Activated naive CD8-positive, alpha-beta T cell (primary cell): ENCODE measurements at regions not wholly inside any gene's neighbourhood (a gene's known extent, or its start where the extent isn't known, plus 50 kb on each side); places are given as distances from the start of the nearest gene placed in this dataset.

Experiments used
- H3K27ac Mint-ChIP-seq: one replicate; pipeline ENCODE4 v1.8.0; 2021; ENCODE audit warnings: mixed read lengths
- H3K27me3 Mint-ChIP-seq: one replicate; pipeline ENCODE4 v1.8.0; 2021; ENCODE audit warnings: mixed read lengths
- H3K36me3 Mint-ChIP-seq: one replicate; pipeline ENCODE4 v1.8.0; 2021; ENCODE audit warnings: mixed read lengths
- H3K4me1 Mint-ChIP-seq: one replicate; pipeline ENCODE4 v1.8.0; 2021; ENCODE audit warnings: low read depth, mixed read lengths
- H3K4me3 Mint-ChIP-seq: one replicate; pipeline ENCODE4 v1.8.0; 2021; ENCODE audit warnings: mild to moderate bottlenecking, mixed read lengths
- H3K9me3 Mint-ChIP-seq: one replicate; pipeline ENCODE4 v1.8.0; 2021; ENCODE audit warnings: low read depth, mixed read lengths

GRCh38 chr5:4440536-4440935 is 699.6 kb upstream of the ADAMTS16 start:
- Mint-ChIP-seq H3K27me3 (no peaks in the 10 kb centered on the region), H3K36me3 (no peaks in the 10 kb centered on the region), H3K9me3 (peaks cover 32% of the 10 kb centered on the region), H3K27ac (no peak overlapping the region), H3K4me1 (no peaks in the 10 kb centered on the region), H3K4me3 (no peak overlapping the region)

DNA sequence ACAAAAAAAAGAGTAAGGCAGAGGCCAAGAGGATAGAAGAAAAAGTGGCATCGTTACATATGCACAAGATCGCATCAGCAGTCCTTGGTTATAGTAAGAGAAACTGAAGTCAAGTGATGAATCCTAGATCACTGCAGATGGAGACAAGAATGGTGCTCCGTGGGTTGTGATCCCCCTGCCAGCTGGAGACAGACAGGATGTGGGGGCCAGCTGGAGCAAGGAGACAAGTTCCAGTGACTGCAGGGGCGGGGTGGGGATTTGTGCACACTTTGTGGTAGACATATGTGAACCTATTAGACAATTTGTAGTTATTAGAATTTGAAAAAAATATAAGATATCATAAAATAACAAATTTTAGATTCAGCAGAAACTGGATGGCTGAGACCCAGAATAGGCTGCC is 697.9 kb upstream of the ADAMTS16 start:
- Mint-ChIP-seq H3K27me3 (no peaks in the 10 kb centered on the region), H3K36me3 (peaks cover 4% of the 10 kb centered on the region), H3K4me3 (no peak overlapping the region), H3K9me3 (peaks cover 36% of the 10 kb centered on the region), H3K27ac (no peak overlapping the region), H3K4me1 (no peaks in the 10 kb centered on the region)

GRCh38 chr5:4447657-4448056 is 692.5 kb upstream of the ADAMTS16 start:
- H3K4me3 Mint-ChIP-seq = no peak overlapping the region
- no peaks in the 10 kb centered on the region for H3K4me1 Mint-ChIP-seq
- H3K9me3 Mint-ChIP-seq = peaks cover 22% of the 10 kb centered on the region
- no peak overlapping the region for H3K27ac Mint-ChIP-seq
- H3K27me3 Mint-ChIP-seq = no peaks in the 10 kb centered on the region
- peaks cover 4% of the 10 kb centered on the region for H3K36me3 Mint-ChIP-seq

DNA sequence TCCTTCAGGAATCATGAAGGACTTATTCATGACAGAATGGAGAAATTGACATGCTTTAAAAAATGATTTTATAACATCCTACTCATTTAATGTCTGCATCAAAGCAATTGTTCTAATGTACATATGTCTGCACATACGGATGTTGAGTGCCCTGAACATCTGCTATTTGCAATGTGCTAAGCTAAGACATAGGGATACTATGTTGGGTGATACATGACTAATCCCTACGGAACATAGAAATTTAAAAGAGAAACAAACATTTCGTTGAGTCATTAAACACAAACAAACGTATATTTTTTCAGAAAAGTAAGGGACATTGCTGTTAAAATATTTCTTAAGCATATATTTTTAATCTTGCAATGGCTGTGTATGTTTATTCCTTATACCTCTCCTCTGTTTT is 686.5 kb upstream of the ADAMTS16 start:
- Mint-ChIP-seq H3K27ac (no peak overlapping the region), H3K36me3 (no peaks in the 10 kb centered on the region), H3K9me3 (peaks cover 5% of the 10 kb centered on the region), H3K4me1 (no peaks in the 10 kb centered on the region), H3K27me3 (no peaks in the 10 kb centered on the region), H3K4me3 (no peak overlapping the region)

- no peaks in the 10 kb centered on the region for H3K36me3 Mint-ChIP-seq
- no peak overlapping the region for H3K27ac Mint-ChIP-seq
- H3K4me3 Mint-ChIP-seq = no peak overlapping the region
- no peaks in the 10 kb centered on the region for H3K4me1 Mint-ChIP-seq
- H3K9me3 Mint-ChIP-seq = peaks cover 15% of the 10 kb centered on the region
- no peaks in the 10 kb centered on the region for H3K27me3 Mint-ChIP-seq
Measured at GRCh38 chr5:4479426-4479825, 660.7 kb upstream of the ADAMTS16 start.

GRCh38 chr5:4480528-4481349 is 659.4 kb upstream of the ADAMTS16 start:
- Mint-ChIP-seq H3K36me3 (no peaks in the 10 kb centered on the region), H3K27me3 (no peaks in the 10 kb centered on the region), H3K4me1 (no peaks in the 10 kb centered on the region), H3K4me3 (no peak overlapping the region), H3K27ac (no peak overlapping the region), H3K9me3 (peaks cover 15% of the 10 kb centered on the region)

DNA sequence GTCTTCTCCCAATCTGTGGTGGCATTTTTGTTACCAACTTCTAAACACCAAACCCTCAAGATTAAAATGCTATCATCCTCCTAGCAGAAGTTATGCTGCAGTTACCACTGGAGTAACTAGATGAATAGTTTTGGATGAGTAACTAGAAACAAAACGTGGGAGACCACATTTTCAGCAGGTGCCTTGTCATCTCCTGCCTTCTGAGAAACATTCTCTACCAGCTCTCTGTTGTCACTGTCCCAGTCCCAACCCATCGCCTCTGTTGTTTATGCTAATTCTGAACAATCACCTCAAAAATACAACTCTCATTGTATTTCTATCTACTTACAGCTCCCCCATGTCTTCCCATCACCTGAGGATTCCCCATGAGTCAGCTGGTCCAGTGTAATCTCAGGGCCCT is 652.5 kb upstream of the ADAMTS16 start:
- H3K9me3 Mint-ChIP-seq = peaks cover 11% of the 10 kb centered on the region
- H3K4me3 Mint-ChIP-seq = no peak overlapping the region
- H3K36me3 Mint-ChIP-seq = no peaks in the 10 kb centered on the region
- H3K27me3 Mint-ChIP-seq = no peaks in the 10 kb centered on the region
- no peak overlapping the region for H3K27ac Mint-ChIP-seq
- no peaks in the 10 kb centered on the region for H3K4me1 Mint-ChIP-seq

GRCh38 chr5:4511996-4512656 is 628.0 kb upstream of the ADAMTS16 start:
- Mint-ChIP-seq H3K4me3 (no peak overlapping the region), H3K27me3 (no peaks in the 10 kb centered on the region), H3K27ac (no peak overlapping the region), H3K36me3 (no peaks in the 10 kb centered on the region), H3K9me3 (no peaks in the 10 kb centered on the region), H3K4me1 (no peaks in the 10 kb centered on the region)

DNA sequence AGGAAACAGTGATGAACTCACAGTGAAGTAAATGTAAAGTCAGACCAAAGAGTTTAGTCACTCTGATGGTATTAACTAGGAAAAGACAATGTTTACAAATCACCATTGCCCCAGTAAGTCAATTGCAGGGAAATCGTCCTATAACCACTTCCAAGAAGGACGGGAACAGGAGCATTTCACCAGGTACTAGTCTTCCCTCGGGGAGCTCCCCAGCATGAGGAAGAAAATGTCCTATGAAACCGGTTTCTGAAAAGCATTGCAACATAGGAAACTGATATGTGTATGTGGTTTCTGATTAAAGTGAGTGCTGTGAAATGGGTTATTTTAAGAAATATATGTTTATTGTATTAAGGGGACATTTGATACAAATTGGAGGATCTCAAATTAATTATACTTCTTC is 626.7 kb upstream of the ADAMTS16 start:
- H3K4me3 Mint-ChIP-seq = no peak overlapping the region
- no peaks in the 10 kb centered on the region for H3K4me1 Mint-ChIP-seq
- no peaks in the 10 kb centered on the region for H3K27me3 Mint-ChIP-seq
- no peaks in the 10 kb centered on the region for H3K9me3 Mint-ChIP-seq
- H3K27ac Mint-ChIP-seq = no peak overlapping the region
- no peaks in the 10 kb centered on the region for H3K36me3 Mint-ChIP-seq

DNA sequence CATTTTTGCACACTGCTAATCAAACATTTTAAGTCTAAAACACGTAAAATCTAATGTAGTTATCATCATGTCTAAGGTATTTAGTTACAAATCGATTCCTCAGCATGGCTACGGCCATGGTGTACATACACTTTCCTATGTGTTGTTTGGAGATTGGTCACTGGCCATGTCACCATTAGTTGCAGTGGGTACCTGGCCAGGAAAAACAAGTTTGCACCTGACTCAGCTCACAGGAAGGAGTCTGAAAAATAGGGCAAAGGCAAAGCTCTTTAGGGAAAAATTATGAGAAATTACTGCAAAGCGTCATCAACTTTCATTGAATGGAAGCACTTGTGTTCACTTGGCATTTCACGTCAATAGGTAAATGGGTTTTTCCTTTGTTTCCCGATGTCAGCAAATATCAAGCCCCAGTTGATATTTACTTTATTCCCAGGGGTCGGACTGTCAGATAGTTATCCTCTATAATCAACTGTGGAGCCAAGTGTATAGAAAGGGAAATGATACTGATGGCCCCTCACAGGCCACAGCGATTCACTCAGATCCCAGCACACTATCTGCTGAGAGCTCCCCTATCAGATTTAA is 626.0 kb upstream of the ADAMTS16 start:
- H3K4me1 Mint-ChIP-seq = no peaks in the 10 kb centered on the region
- H3K4me3 Mint-ChIP-seq = no peak overlapping the region
- H3K9me3 Mint-ChIP-seq = no peaks in the 10 kb centered on the region
- H3K36me3 Mint-ChIP-seq = no peaks in the 10 kb centered on the region
- no peaks in the 10 kb centered on the region for H3K27me3 Mint-ChIP-seq
- H3K27ac Mint-ChIP-seq = no peak overlapping the region

DNA sequence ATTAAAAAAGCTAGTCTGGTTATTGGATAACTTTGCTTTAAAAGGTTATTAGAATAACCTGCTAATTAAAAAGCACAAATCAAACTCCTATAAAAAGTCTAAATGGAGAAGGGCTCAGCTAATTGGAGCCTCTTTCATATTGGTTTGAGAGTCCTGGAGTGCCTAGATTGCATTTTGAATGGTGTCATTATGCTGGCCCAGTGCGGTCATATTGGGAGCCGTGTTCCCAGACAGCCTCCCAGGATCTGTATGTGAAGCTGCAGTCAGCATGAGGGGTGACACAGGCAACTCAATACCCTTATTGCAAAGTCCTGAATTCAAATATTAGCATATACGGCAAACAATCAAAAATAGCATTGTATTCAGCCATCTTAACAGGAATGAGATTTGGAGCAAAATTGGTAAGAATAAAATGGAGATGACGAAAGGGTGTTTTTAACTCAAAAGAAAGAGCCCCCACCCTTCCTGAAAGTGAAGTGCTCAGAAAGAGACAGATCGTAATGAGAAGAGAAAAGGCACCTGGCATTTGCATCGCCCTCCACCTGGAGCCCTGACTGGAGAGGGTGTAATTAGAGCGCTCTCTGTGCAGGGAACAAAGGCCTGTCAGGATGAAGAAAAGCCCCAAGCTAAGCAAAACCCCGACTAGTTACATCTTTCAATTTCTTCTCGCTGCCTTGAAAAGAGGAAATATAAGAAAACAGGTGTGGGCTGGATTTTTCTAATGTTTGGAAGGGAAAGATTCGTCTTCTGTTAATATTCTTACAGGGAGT is 621.0 kb upstream of the ADAMTS16 start:
- H3K9me3 Mint-ChIP-seq = peaks cover 13% of the 10 kb centered on the region
- no peaks in the 10 kb centered on the region for H3K36me3 Mint-ChIP-seq
- H3K4me3 Mint-ChIP-seq = no peak overlapping the region
- H3K4me1 Mint-ChIP-seq = no peaks in the 10 kb centered on the region
- no peak overlapping the region for H3K27ac Mint-ChIP-seq
- H3K27me3 Mint-ChIP-seq = no peaks in the 10 kb centered on the region

DNA sequence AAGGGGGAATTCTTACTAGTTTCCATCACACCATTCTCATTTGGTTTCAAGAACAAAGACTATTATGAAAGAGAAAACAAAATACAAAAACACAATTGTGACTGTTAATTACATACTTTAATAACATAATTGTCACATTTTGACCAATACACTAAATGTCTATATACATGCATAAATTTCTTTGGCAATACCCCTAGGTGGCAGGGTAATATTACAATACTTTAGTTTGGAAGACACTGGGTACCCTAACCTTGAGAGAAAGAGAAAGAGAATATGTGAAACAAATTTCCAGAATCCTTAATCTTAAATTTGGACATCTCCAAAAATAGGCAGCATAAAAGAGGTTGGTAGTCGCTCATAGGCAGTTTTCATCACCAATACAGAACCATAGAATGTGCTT is 619.6 kb upstream of the ADAMTS16 start:
- Mint-ChIP-seq H3K36me3 (no peaks in the 10 kb centered on the region), H3K27me3 (no peaks in the 10 kb centered on the region), H3K4me3 (no peak overlapping the region), H3K4me1 (no peaks in the 10 kb centered on the region), H3K9me3 (peaks cover 13% of the 10 kb centered on the region), H3K27ac (no peak overlapping the region)

- Mint-ChIP-seq H3K36me3 (no peaks in the 10 kb centered on the region), H3K9me3 (peaks cover 13% of the 10 kb centered on the region), H3K4me1 (no peaks in the 10 kb centered on the region), H3K27me3 (no peaks in the 10 kb centered on the region), H3K4me3 (no peak overlapping the region), H3K27ac (no peak overlapping the region)
Measured at GRCh38 chr5:4523038-4523437, 617.1 kb upstream of the ADAMTS16 start.

DNA sequence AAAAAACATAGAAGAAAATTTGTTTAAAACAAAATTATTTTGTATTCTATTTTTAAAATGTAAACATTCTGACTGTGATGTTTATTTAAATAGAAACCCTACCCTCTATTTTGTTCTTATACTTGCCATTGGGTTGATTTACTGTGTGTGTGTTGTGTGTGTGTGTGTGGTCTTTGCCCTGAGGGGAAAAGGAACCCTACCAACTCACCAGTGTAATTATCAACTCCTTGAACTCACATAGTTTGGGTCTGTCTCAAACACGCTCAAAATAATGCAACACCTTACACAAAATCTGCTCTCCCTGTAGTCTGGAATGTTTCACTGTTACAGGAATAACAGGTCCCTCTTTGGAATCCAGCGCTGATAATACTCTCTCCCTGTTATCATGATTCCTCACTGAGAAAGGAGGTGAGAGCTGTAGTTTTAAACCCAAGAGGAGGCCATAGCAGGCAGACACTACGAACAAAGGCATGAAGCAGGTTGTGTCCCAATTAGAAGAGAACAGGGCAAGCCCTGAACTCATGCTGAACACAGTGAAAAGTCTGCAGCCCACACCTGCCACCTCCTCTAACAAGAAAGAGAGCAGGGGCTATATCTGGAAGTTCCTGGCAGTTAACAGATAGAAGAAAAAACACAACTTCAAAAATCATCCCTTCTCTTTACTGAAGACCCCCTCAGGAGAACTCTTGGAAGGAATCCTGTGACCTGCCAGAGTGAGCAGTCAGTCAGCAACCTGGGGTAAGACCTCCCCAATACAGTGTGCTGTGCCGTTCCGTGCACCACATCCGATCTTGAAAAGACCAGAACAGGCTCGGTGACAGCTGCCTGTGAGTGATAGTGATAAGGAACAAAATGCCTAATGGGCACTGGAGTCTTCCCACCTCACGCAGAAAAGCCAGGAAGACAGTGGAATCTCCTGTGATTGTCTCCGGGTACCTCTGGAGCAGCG is 608.1 kb upstream of the ADAMTS16 start:
- Mint-ChIP-seq H3K27me3 (no peaks in the 10 kb centered on the region), H3K36me3 (no peaks in the 10 kb centered on the region), H3K4me1 (no peaks in the 10 kb centered on the region), H3K9me3 (no peaks in the 10 kb centered on the region), H3K4me3 (no peak overlapping the region), H3K27ac (no peak overlapping the region)
